NT2/D1 (cell line): ENCODE measurements at regions not wholly inside any gene's neighbourhood (a gene's known extent, or its start where the extent isn't known, plus 50 kb on each side); places are given as distances from the start of the nearest gene placed in this dataset.

Experiments used
- SUZ12 ChIP-seq: IDR thresholded peaks from 2 replicates; pipeline ENCODE4 v1.6.1; 2011; ENCODE audit not compliant: insufficient read length, insufficient read depth; ENCODE audit errors: extremely low read depth
- YY1 ChIP-seq: IDR thresholded peaks from 2 replicates; pipeline ENCODE4 v1.6.1; 2011; ENCODE audit not compliant: insufficient read length, insufficient read depth
- ZNF274 ChIP-seq: IDR thresholded peaks from 2 replicates; pipeline ENCODE4 v1.6.1; 2011; ENCODE audit warnings: mild to moderate bottlenecking, low read depth, low read length

DNA sequence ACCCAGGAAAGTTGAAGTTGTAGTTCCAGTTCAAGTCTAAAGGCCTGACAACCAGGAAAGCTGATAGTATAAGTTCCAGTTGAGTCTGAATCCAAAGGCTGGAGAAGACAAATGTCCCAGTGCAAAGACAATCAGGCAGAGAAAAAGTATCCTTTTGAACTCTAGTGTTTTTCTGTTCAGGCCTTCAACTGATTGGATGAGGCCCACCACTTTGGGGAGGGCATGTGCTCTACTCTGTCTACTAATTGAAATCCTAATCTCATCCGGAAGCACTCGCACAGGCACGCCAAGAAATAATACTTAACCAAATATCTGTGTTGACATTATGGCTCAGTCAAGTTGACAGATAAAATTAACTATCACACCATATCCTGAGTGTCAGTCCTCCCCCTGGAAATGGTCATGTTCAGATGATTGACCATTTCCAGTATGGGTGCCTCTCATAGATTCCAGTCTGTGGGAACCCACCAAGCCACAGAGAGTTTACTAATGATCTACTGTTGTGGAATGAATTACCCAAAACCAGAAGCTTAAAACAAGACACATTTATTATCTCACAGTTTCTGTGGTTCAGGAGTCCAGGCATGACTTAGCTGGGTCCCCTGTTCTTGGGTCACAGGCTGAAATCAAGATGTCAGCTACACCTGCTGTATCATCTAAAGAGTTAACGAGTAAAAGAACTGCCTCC, 296.3 kb upstream of the ZP4 start:
- no peak for TF ChIP-seq SUZ12
- no peak for TF ChIP-seq ZNF274
- TF ChIP-seq YY1: no peak
